Activated CD8-positive, alpha-beta T cell treated with anti-CD3 and anti-CD28 coated beads for 36 hours (primary cell): ENCODE measurements at regions not wholly inside any gene's neighbourhood (a gene's known extent, or its start where the extent isn't known, plus 50 kb on each side); places are given as distances from the start of the nearest gene placed in this dataset.

Experiments used
- ATAC-seq: fragments of 200-7000 bp; cut with Tn5 transposase; one replicate; pipeline ENCODE4 v1.10.0; 2021; ENCODE audit warnings: mild to moderate bottlenecking, moderate library complexity
- CTCF ChIA-PET: fragments of 350-600 bp; sonication (Branson Sonifier 250); formaldehyde crosslinking; loops from one replicate; lab custom pipeline; 2021; ENCODE audit warnings: antibody characterized with exemption; lab: Charles Lee
- POLR2A ChIA-PET: fragments of 350-600 bp; sonication (Branson Sonifier 250); formaldehyde crosslinking; loops from one replicate; lab custom pipeline; 2021; ENCODE audit warnings: antibody characterized with exemption; lab: Charles Lee
- DNase-seq: peaks from one replicate; pipeline ENCODE4 v3.0.0-alpha.2; 2020
- H3K27ac Mint-ChIP-seq: one replicate; pipeline ENCODE4 v1.8.0; 2021; ENCODE audit warnings: mild to moderate bottlenecking, mixed read lengths
- H3K27me3 Mint-ChIP-seq: one replicate; pipeline ENCODE4 v1.8.0; 2021; ENCODE audit warnings: mixed read lengths
- H3K36me3 Mint-ChIP-seq: one replicate; pipeline ENCODE4 v1.8.0; 2021; ENCODE audit warnings: low read depth, mixed read lengths
- H3K4me1 Mint-ChIP-seq: one replicate; pipeline ENCODE4 v1.8.0; 2021; ENCODE audit warnings: low read depth, mixed read lengths
- H3K4me3 Mint-ChIP-seq: one replicate; pipeline ENCODE4 v1.8.0; 2021; ENCODE audit warnings: mild to moderate bottlenecking, moderate library complexity, mixed read lengths
- H3K9me3 Mint-ChIP-seq: one replicate; pipeline ENCODE4 v1.8.0; 2021; ENCODE audit warnings: mixed read lengths
- intact Hi-C: fragments of 100-400 bp; cut with micrococcal nuclease; formaldehyde crosslinking; loops from one replicate; pipeline ENCODE4 v1.10.0; 2022
- TF ChIP-seq, protein P1 (sequence below): fragments of 200-600 bp; IDR thresholded peaks from one replicate; pipeline ENCODE4 v1.8.0; 2022; ENCODE audit warnings: antibody characterized with exemption, mild to moderate bottlenecking

DNA sequence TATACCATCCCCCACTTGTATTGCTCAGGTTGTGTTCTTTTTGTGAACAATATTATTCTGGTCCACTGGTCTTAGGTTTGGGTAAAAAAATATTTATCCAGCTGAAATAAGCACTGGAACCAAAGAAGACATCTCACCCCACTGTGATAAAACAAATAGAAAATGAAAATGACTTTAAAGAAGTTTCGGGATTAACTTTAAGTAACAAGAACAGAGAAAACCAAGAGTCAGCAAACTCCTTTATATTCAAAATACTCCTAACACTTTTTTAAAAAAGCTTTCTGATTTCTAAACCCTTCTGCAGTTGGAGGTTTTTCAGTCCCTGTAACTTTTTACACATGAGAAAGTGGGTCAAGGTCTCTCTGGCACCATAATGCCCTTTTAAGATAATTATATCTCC is 273.9 kb upstream of the CDH10 start:
- DNase-seq (no peak), ATAC-seq (no peak)
- H3K9me3 Mint-ChIP-seq, result peaks cover 15% of the 10 kb centered on the region
- H3K27me3 Mint-ChIP-seq, result no peaks in the 10 kb centered on the region
- H3K4me3 Mint-ChIP-seq, result no peak overlapping the region
- TF ChIP-seq, protein P1, sequence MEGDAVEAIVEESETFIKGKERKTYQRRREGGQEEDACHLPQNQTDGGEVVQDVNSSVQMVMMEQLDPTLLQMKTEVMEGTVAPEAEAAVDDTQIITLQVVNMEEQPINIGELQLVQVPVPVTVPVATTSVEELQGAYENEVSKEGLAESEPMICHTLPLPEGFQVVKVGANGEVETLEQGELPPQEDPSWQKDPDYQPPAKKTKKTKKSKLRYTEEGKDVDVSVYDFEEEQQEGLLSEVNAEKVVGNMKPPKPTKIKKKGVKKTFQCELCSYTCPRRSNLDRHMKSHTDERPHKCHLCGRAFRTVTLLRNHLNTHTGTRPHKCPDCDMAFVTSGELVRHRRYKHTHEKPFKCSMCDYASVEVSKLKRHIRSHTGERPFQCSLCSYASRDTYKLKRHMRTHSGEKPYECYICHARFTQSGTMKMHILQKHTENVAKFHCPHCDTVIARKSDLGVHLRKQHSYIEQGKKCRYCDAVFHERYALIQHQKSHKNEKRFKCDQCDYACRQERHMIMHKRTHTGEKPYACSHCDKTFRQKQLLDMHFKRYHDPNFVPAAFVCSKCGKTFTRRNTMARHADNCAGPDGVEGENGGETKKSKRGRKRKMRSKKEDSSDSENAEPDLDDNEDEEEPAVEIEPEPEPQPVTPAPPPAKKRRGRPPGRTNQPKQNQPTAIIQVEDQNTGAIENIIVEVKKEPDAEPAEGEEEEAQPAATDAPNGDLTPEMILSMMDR, result no peak
- H3K36me3 Mint-ChIP-seq, result no peaks in the 10 kb centered on the region
- H3K27ac Mint-ChIP-seq, result no peak overlapping the region
- no peaks in the 10 kb centered on the region for H3K4me1 Mint-ChIP-seq
- intact Hi-C loops, result no loop called here
- CTCF ChIA-PET, result no interaction called here
- POLR2A ChIA-PET, result interaction anchor here (0.6 kb wide), 1 partner anchor 297 kb away, joined by 3 read pairs; no protein-coding TSS in a partner anchor

DNA sequence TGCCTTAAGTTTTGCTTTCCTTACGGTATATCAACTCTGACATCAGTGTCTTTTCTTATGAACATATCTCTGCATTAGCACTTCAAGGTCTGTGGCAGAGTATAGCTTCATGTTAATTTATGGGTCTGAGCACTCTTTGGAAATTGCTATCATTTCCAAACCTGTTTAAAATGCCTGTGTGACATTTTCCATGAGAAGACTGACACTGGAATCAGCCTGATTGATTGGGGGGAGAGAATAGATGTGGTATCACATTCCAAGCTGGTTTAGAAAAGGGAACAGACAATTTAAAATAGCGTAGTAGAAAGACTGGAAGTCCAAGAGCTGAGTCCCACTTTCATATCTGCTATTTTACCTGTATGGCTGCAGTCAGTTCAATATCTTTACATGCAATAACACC is 272.1 kb upstream of the CDH10 start:
- Mint-ChIP-seq H3K36me3 (no peaks in the 10 kb centered on the region), H3K4me3 (no peak overlapping the region), H3K27me3 (no peaks in the 10 kb centered on the region), H3K9me3 (peaks cover 14% of the 10 kb centered on the region), H3K4me1 (no peaks in the 10 kb centered on the region), H3K27ac (no peak overlapping the region)
- POLR2A ChIA-PET, result no interaction called here
- DNase-seq, result no peak
- TF ChIP-seq, protein P1, result no peak
- no peak for ATAC-seq
- CTCF ChIA-PET, result no interaction called here
- intact Hi-C loops, result no loop called here

DNA sequence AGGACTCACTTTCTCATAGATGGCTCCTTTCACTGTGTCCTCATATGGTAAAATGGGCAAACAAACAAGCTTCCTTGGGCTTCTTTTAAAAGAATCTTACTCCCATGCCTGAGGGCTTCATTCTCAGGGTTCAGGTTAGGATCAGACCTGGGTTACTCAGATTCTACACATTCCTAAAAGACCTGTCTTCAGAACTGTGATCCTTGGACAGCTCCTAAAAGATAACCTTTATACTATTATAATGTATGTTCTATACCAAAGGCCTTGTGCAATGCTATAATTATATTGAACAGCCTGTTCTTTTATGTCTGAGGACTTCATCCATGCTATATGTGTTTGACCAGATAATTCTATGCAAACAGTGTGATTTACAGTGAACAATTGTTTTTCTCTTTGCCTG is 264.4 kb upstream of the CDH10 start:
- no peak for ATAC-seq

DNA sequence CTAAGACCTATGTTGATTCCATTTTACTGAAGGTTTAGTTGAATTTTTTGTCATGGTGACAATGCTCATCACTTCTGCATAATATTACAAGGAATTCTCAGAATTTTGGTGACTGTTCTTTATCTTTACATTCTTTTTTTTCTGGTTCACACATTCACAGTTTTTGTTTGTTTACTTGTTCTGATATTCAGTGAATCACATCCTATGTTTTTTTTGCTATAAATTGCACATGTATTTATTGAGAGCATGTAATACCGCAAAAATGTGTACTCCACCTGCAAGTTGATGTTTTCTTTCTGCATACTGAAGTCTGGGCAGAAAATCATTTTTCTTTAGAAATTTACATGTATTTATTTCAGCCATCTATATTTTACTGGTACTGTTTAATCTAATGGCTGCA is 261.9 kb upstream of the CDH10 start:
- no peak overlapping the region for H3K27ac Mint-ChIP-seq
- POLR2A ChIA-PET, result no interaction called here
- no peaks in the 10 kb centered on the region for H3K36me3 Mint-ChIP-seq
- CTCF ChIA-PET, result no interaction called here
- peaks cover 14% of the 10 kb centered on the region for H3K9me3 Mint-ChIP-seq
- no peak for ATAC-seq
- no peaks in the 10 kb centered on the region for H3K4me1 Mint-ChIP-seq
- TF ChIP-seq, protein P1, result no peak
- no peaks in the 10 kb centered on the region for H3K27me3 Mint-ChIP-seq
- no peak for DNase-seq
- intact Hi-C loops, result no loop called here
- H3K4me3 Mint-ChIP-seq, result no peak overlapping the region

More for the DNA sequence above, 264.4 kb upstream of the CDH10 start:
- Mint-ChIP-seq H3K27me3 (no peaks in the 10 kb centered on the region), H3K27ac (no peak overlapping the region), H3K4me1 (no peaks in the 10 kb centered on the region), H3K9me3 (peaks cover 18% of the 10 kb centered on the region), H3K4me3 (no peak overlapping the region), H3K36me3 (no peaks in the 10 kb centered on the region)
- DNase-seq, result no peak
- TF ChIP-seq, protein P1, result no peak
- ChIA-PET CTCF (no interaction called here), POLR2A (no interaction called here)
- intact Hi-C loops, result no loop called here

DNA sequence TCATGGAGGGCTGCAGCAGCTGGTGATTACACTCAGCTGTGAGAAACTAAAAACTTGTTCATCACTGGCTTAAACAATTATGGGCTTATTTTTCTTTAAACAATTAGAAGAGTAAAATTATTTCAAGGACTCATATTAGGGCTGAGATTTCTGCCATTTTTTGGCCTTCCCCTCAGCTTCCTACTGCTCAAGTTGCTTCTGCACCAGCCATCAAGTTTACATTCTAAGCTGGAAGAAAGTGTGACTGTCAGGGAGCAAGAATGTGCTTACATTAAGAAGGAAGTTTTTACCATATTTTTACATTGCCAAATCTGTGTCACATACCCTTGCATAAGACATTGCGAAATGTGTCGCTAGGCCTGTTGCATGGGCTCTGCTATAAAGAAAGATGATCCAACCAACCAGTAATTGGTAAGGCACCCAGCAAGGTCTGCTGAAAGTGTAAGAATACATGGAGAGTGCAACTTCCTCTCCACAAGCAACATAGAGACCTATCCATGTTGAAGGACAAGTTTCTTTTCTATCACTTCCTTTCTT is 260.3 kb upstream of the CDH10 start:
- Mint-ChIP-seq H3K36me3 (no peaks in the 10 kb centered on the region), H3K4me3 (no peak overlapping the region), H3K27me3 (no peaks in the 10 kb centered on the region), H3K9me3 (peaks cover 16% of the 10 kb centered on the region), H3K27ac (no peak overlapping the region), H3K4me1 (no peaks in the 10 kb centered on the region)
- DNase-seq (no peak), ATAC-seq (no peak)
- ChIA-PET CTCF (no interaction called here), POLR2A (no interaction called here)
- TF ChIP-seq, protein P1, result no peak
- intact Hi-C loops, result no loop called here
